GM23338 (cell line): ENCODE measurements at regions not wholly inside any gene's neighbourhood (a gene's known extent, or its start where the extent isn't known, plus 50 kb on each side); places are given as distances from the start of the nearest gene placed in this dataset.

Source experiments
- ATAC-seq: fragments of 200-7000 bp; cut with Tn5 transposase; 3 replicates; pipeline ENCODE4 v1.9.1; 2020
- DNase-seq: peaks from one replicate; pipeline ENCODE4 v3.0.0-alpha.2; 2015; ENCODE audit warnings: low spot score
- H2AFZ ChIP-seq: fragments of 200-600 bp; sonication (generic); 2 replicates; pipeline ENCODE4 v1.8.0; 2016; ENCODE audit warnings: antibody characterized with exemption, mild to moderate bottlenecking, moderate library complexity
- H3F3A ChIP-seq: fragments of 200-600 bp; sonication (generic); replicated peaks from 2 replicates; pipeline ENCODE4 v1.8.0; 2017; ENCODE audit warnings: antibody characterized with exemption, mixed run types, low read depth
- H3K27ac ChIP-seq: fragments of 200-600 bp; sonication (generic); 2 replicates; pipeline ENCODE4 v1.6.1; 2016; ENCODE audit warnings: low read depth
- H3K27me3 ChIP-seq: fragments of 200-600 bp; sonication (generic); 2 replicates; pipeline ENCODE4 v1.8.0; 2016; ENCODE audit warnings: mild to moderate bottlenecking, mixed run types, moderate library complexity; ENCODE audit not compliant: insufficient read depth
- H3K36me3 ChIP-seq: fragments of 200-600 bp; sonication (generic); 2 replicates; pipeline ENCODE4 v1.8.0; 2016; ENCODE audit warnings: mild to moderate bottlenecking; ENCODE audit not compliant: insufficient read depth
- H3K4me1 ChIP-seq: fragments of 200-600 bp; sonication (generic); 2 replicates; pipeline ENCODE4 v1.8.0; 2016; ENCODE audit warnings: mild to moderate bottlenecking, moderate library complexity; ENCODE audit not compliant: insufficient read depth
- H3K4me2 ChIP-seq: fragments of 200-600 bp; sonication (generic); 2 replicates; pipeline ENCODE4 v1.7.1; 2017; ENCODE audit warnings: mixed run types
- H3K4me3 ChIP-seq: fragments of 200-600 bp; sonication (generic); 2 replicates; pipeline ENCODE4 v1.6.1; 2016; ENCODE audit warnings: mixed run types
- H3K79me2 ChIP-seq: fragments of 200-600 bp; sonication (generic); replicated peaks from 2 replicates; pipeline ENCODE4 v1.8.0; 2017; ENCODE audit warnings: mild to moderate bottlenecking; ENCODE audit not compliant: insufficient read depth
- H3K9me2 ChIP-seq: fragments of 200-600 bp; sonication (generic); 2 replicates; pipeline ENCODE4 v1.8.0; 2017; ENCODE audit not compliant: insufficient read depth
- H4K20me1 ChIP-seq: fragments of 200-600 bp; sonication (generic); replicated peaks from 2 replicates; pipeline ENCODE4 v1.8.0; 2017; ENCODE audit warnings: mild to moderate bottlenecking; ENCODE audit not compliant: insufficient read depth
- H3K27ac Mint-ChIP-seq: 2 replicates; pipeline ENCODE4 v1.8.0; 2020; ENCODE audit warnings: inconsistent platforms, mild to moderate bottlenecking, moderate library complexity, mixed read lengths
- H3K27me3 Mint-ChIP-seq: 3 replicates; pipeline ENCODE4 v1.8.0; 2022; ENCODE audit warnings: low read depth, mild to moderate bottlenecking, moderate library complexity, mixed read lengths, inconsistent platforms; ENCODE audit not compliant: insufficient read depth, poor library complexity
- H3K36me3 Mint-ChIP-seq: 3 replicates; pipeline ENCODE4 v1.8.0; 2021; ENCODE audit warnings: low read depth, mild to moderate bottlenecking, inconsistent platforms, moderate library complexity, mixed read lengths
- H3K4me1 Mint-ChIP-seq: 3 replicates; pipeline ENCODE4 v1.8.0; 2020; ENCODE audit warnings: mild to moderate bottlenecking, inconsistent platforms, mixed read lengths
- H3K4me3 Mint-ChIP-seq: 3 replicates; pipeline ENCODE4 v1.8.0; 2021; ENCODE audit warnings: moderate library complexity, mild to moderate bottlenecking, inconsistent platforms, mixed read lengths
- H3K9me3 Mint-ChIP-seq: 3 replicates; pipeline ENCODE4 v1.8.0; 2020; ENCODE audit warnings: moderate library complexity, mild to moderate bottlenecking, inconsistent platforms, mixed read lengths
- CREB1 ChIP-seq: fragments of 250-450 bp; sonication (Bioruptor Pico); IDR thresholded peaks from 2 replicates; pipeline ENCODE4 v1.5.0; 2020; ENCODE audit warnings: low read depth, mild to moderate bottlenecking, moderate library complexity
- CTCF ChIP-seq, 2 experiments: fragments of 200-600 bp in 1 of 2; sonication (generic) in 1 of 2; conservative IDR thresholded peaks; 2 replicates each; pipeline versions ENCODE4 v1.5.1 to v1.6.1; 2016 to 2017; ENCODE audit warnings: antibody characterized with exemption in 2 of 2, low read depth in 2 of 2, mild to moderate bottlenecking in 2 of 2, moderate library complexity in 1 of 2
- ETS1 ChIP-seq: IDR thresholded peaks from 2 replicates; pipeline ENCODE4 v1.6.1; 2016; ENCODE audit warnings: antibody characterized with exemption
- POLR2AphosphoS5 ChIP-seq: IDR thresholded peaks from 2 replicates; pipeline ENCODE4 v1.6.1; 2016; ENCODE audit warnings: antibody characterized with exemption, low read depth
- STAT1 ChIP-seq: IDR thresholded peaks from one replicate; pipeline ENCODE4 v1.6.1; 2016; ENCODE audit warnings: antibody characterized with exemption; ENCODE audit not compliant: unreplicated experiment
- ZNF462 ChIP-seq: fragments of 250-450 bp; sonication (Bioruptor Pico); IDR thresholded peaks from 2 replicates; pipeline ENCODE4 v1.5.0; 2020; ENCODE audit warnings: mild to moderate bottlenecking, moderate library complexity

GRCh38 chr2:56656826-56657225 is 473.0 kb downstream of the CCDC85A start:
- H3K27ac ChIP-seq = no peak overlapping the region
- H3K27me3 Mint-ChIP-seq = no peaks in the 10 kb centered on the region
- no peak overlapping the region for H3K27ac Mint-ChIP-seq
- no peaks in the 10 kb centered on the region for H4K20me1 ChIP-seq
- no peaks in the 10 kb centered on the region for H3K4me1 ChIP-seq
- no peaks in the 10 kb centered on the region for H3K27me3 ChIP-seq
- H3K9me3 Mint-ChIP-seq = peaks cover 5% of the 10 kb centered on the region; the same call in 2 of the 3 replicates
- no peaks in the 10 kb centered on the region for H3K9me2 ChIP-seq
- DNase-seq = no peak
- no peaks in the 10 kb centered on the region for H3K36me3 ChIP-seq
- H3K4me3 Mint-ChIP-seq = no peak overlapping the region
- H3K4me2 ChIP-seq = no peak overlapping the region
- no peak for ATAC-seq
- H3K79me2 ChIP-seq = no peaks in the 10 kb centered on the region
- H3K4me3 ChIP-seq = no peak overlapping the region
- no peaks in the 10 kb centered on the region for H3K4me1 Mint-ChIP-seq
- H3K36me3 Mint-ChIP-seq = no peaks in the 10 kb centered on the region
- TF ChIP-seq CTCF (conservative IDR thresholded peaks at IDR 0.05; ENCODE audit: low read depth in 2 of 2) = no peak
- no peak for TF ChIP-seq POLR2AphosphoS5
- no peak for TF ChIP-seq ETS1
- no peak for TF ChIP-seq ZNF462 (CRISPR knock-in tag)
- no peak for TF ChIP-seq CREB1 (CRISPR knock-in tag)
- TF ChIP-seq STAT1 = no peak
- no peak overlapping the region for H2AFZ ChIP-seq
- H3F3A ChIP-seq = no peaks in the 10 kb centered on the region
